GM18867 (cell line): ENCODE measurements at regions not wholly inside any gene's neighbourhood (a gene's known extent, or its start where the extent isn't known, plus 50 kb on each side); places are given as distances from the start of the nearest gene placed in this dataset.

Source experiments
- ATAC-seq: cut with Tn5 transposase; IDR thresholded peaks from one replicate; pipeline ENCODE4 v1.9.1; 2021; ENCODE audit warnings: mild to moderate bottlenecking, moderate library complexity; ENCODE audit not compliant: unreplicated experiment

DNA sequence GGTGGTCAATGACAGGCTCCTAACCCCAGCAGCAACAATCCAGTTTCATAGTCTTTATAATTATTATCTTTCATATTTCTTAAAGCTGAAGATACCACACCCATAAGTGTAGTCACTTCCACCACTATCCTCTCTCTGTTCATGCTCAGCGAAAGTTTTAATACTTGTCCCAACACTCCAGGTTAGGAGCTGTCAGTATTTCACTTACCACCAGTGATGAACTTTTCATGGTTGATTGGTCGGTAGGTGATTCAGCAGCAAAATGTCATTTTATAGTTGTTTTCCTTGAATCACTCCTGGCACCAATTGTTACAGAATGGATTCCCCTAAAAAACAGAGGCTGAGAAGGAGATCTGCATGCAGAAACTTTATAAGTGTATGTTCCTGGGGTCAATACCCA, 324.9 kb downstream of the CCDC85A start:
- ATAC-seq = no peak

- no peak for ATAC-seq
These were observed 326.8 kb downstream of the CCDC85A start for GRCh38 chr2:56510610-56511009.

GRCh38 chr2:56515399-56515798, 331.6 kb downstream of the CCDC85A start:
- no peak for ATAC-seq

GRCh38 chr2:56519806-56520205, 336.0 kb downstream of the CCDC85A start:
- ATAC-seq = no peak

DNA sequence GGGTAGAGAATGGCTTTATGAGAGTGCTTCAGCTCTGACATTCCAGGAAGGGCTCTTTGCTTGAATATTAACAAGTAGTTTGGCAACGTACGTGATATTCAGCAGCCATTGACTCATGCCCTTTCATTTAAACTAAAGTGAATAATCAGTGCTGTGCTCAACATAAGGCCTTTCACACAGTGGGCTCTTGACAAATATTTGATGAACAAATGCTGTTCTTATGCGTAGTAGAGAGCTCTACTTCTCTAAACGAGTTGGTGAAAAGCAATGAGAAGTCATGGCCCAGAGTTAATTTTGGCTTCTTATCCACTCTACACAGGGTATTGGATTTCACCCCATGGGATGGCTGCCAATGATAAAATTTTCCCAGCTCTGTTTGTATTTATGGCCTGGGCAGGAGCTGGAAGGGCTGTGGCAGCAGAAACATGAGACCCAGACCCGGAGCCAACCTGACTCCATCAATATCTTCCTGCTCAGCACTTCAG, 338.9 kb downstream of the CCDC85A start:
- no peak for ATAC-seq

- no peak for ATAC-seq
These were observed 340.0 kb downstream of the CCDC85A start for GRCh38 chr2:56523816-56524215.

DNA sequence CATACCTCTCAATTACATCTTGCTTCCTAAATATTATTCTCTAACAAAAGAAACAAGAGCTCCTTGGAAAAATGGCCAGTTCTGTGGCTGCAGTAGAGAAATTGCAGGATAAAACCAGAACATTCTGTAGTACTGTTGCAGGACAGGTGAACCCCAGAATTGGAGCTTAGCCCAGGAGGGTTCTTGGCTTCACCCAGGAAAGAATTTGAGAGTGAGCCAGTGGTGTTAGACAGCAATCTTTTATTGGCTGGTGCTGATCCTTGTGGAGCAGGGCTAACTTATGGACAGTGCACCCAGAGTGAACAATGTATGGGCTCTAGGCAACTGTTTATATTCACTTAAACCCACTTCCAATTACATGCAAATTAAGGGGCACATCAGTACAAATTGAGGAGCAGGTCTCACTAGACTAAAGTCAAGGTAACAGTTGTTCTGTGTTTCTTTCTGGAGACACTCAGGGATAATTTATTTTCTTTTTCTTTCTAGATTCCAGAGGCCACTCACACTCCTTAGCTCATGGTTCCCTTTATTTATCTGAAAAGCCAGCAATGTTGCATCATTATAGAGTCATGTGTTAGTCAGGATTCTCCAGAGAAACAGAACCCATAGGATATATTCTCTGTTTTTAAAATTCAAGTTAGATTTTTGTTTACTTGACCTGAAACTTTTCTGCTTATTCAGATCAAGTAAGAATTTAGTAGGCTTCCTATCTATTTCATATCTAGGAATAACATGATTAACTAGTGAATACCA, 348.1 kb downstream of the CCDC85A start:
- no peak for ATAC-seq

- ATAC-seq = no peak
These were observed 350.5 kb downstream of the CCDC85A start for GRCh38 chr2:56534321-56534720.

GRCh38 chr2:56537756-56538155, 354.0 kb downstream of the CCDC85A start:
- no peak for ATAC-seq

DNA sequence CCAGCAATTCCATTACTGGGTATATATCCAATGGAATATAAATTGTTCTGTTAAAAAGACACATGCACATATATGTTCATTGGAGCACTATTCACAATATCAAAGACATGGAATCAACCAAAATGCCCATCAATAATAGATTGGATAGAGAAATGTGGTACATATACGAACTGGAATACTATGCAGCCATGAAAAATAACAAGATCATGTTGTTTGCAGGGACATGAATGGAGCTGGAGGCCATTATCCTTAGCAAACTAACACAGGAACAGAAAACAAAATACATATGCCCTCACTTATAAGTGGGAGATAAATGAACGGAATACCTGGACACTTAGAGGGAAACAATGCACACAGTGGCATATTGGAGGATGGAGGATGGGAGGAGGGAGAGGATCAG, 355.8 kb downstream of the CCDC85A start:
- no peak for ATAC-seq

DNA sequence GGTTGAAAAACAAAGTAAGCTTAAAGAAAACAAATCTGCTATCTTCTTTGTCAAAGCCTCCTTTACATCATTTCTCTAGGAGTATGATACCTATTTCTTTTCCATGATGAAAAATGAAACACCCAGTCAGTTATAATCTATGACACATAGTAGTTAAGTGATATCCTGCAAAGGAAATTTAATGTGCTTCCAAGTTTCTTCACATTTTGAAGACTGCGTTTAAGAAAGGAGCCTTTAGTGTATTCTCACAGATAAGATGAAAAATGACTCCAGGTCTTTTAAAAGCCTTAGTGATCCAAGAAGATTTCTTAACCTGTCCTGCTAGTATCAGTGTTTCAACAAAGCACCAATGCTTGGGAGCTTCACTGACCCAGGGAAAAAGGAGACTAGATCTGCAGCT, 356.7 kb downstream of the CCDC85A start:
- no peak for ATAC-seq

GRCh38 chr2:56540916-56541315, 357.1 kb downstream of the CCDC85A start:
- no peak for ATAC-seq

DNA sequence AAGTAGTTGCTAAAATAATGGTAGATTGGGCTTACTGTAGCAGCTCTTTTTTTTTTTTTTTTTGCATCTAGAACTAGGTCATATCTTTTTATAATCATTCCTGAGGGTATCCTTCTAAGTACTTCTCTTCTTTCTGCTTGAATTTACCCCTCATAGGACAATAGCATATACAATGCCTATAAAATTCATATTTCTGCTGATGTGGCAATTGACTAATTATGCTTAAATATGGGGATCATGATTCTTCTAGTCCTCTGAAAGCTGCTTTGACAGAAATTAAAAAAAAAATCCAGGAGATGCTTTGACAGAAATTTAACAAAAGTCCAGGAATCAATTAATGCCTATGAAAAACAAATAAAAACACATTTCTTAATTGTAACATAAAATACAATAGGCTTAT, 358.4 kb downstream of the CCDC85A start:
- no peak for ATAC-seq

- no peak for ATAC-seq
These were observed 381.4 kb downstream of the CCDC85A start for GRCh38 chr2:56565143-56565542.

DNA sequence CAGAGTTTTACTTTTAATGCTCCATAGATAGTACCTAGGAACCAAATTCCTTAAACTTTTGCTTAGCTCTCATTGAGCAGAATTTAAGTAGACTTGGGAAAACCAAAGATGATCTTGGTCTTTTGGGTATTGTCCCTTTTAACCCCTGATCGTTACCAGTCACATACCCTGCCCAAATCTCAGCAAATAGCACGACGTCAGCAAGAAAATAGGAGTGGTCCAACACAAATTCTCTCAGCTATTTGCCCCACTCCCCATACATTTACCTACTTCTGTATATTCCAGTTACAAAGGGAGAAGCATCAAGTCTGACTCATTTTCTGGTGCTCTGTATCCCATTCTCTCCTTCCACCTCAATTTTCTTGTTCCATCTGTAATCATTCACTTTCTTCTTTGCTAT, 387.3 kb downstream of the CCDC85A start:
- ATAC-seq = no peak

GRCh38 chr2:56576001-56576400, 392.2 kb downstream of the CCDC85A start:
- ATAC-seq = no peak

GRCh38 chr2:56580242-56580641, 396.5 kb downstream of the CCDC85A start:
- no peak for ATAC-seq

- ATAC-seq = no peak
These were observed 398.8 kb downstream of the CCDC85A start for GRCh38 chr2:56582570-56582969.

DNA sequence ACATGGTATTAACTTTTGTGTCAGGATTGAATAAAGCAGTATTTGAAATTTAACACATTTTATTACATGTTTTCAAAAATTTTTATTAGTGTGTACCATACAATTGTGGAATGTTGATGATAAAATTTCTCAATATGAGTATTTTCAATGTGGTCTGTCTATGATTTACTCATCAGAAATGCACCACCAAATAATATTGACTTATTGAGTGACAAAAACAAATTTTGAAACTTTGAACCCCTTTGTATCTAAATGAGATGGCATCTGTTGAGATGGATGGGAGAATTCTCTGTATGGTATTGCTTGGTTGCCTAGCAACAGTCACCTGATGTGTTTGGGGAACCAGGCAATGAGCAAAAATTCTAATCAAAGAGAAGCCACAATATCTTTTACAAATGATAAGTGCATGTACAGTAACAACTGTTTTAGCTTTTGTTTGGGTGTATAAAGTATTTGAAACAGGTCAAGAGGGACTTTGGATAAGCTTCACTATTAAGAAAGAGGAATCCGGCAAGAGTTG, 400.1 kb downstream of the CCDC85A start:
- ATAC-seq = no peak

- ATAC-seq = no peak
These were observed 403.7 kb downstream of the CCDC85A start for GRCh38 chr2:56587456-56587855.

DNA sequence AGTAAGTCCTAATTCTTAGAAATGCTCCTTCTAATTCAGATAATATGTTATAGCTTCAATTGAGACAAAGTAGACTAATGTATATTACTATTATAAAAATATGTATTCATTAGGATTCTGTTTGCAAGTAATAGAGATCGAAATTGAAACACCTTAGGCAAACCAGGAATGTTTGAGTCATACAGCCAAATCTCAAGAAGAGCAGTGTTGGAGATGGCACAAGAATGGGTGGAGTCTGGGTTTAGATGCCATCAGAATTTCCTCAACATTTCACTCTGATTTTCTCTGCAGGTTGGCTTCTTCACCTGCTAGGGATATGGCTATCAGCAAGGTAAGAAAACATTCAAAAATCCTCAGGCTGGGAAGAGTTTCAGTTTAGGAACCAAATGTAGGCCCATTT, 405.4 kb downstream of the CCDC85A start:
- ATAC-seq = no peak

DNA sequence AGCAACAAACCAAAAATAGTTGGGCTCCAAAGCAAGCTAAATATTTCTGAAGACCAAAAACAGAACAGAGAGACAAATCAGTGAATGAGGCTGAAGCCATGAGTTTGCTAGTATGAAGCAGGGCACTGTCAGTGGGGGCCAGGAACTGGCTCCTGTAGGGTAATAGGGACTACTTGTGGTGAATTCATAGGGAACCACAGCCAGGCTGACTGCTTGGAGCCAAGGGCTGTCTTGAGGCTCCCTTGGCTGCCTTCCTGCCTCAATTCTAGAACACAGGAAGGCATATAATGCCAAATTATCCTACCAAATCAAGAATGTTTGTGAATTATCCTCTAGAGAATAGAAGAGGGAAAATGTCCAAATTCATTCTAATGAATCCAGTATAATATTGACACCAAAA, 406.0 kb downstream of the CCDC85A start:
- no peak for ATAC-seq

DNA sequence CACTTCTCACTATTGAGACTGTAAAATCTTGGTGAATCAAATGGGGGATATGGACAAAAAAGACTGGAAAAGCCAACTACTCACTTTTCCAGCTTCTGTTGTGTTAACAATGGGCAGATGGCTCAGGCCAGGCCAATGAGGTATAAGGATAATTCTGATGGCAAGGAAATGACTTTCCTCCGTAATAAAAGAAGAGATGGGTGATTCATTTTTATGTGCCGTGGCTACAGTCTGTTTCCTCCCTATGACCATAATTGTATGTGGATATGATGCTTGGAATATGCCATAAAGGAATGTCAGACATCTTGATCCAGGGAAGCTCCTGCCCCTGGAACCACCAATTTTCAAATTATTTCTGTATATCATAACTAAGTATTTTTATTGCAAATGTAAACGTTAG, 406.8 kb downstream of the CCDC85A start:
- ATAC-seq = no peak
